H1 (cell line): ENCODE measurements at regions not wholly inside any gene's neighbourhood (a gene's known extent, or its start where the extent isn't known, plus 50 kb on each side); places are given as distances from the start of the nearest gene placed in this dataset.
A peak's percentile ranks its signal among the peaks of the same experiment; 100 is the strongest.

ENCODE experiments used
- POLR2A ChIP-seq, 2 experiments: IDR thresholded peaks; 1 replicate in 1 of 2; 2 replicates in 1 of 2; pipeline ENCODE4 v1.6.1; 2011; ENCODE audit warnings: low read depth in 2 of 2, low read length in 2 of 2, mild to moderate bottlenecking in 2 of 2; ENCODE audit errors: control extremely low read depth in 1 of 2
- RAD21 ChIP-seq, 2 experiments: IDR thresholded peaks in 1 of 2; conservative IDR thresholded peaks in 1 of 2; 2 replicates each; pipeline ENCODE4 v1.6.1; 2011; ENCODE audit warnings: low read depth in 2 of 2, low read length in 2 of 2, improper control_type of control experiment in 1 of 2, inconsistent platforms in 1 of 2, mild to moderate bottlenecking in 1 of 2, moderate library complexity in 1 of 2
- SIN3A ChIP-seq, 2 experiments: IDR thresholded peaks in 1 of 2; conservative IDR thresholded peaks in 1 of 2; 2 replicates each; pipeline ENCODE4 v1.6.1; 2011 to 2012; ENCODE audit warnings: low read length in 2 of 2, improper control_type of control experiment in 1 of 2, low read depth in 1 of 2, mild to moderate bottlenecking in 1 of 2
- TF ChIP-seq, protein P1 (sequence below): IDR thresholded peaks from 2 replicates; pipeline ENCODE4 v1.6.1; 2012; ENCODE audit warnings: inconsistent platforms
- TF ChIP-seq, protein P2 (sequence below), 3 experiments: IDR thresholded peaks; 1 replicate in 2 of 3; 2 replicates in 1 of 3; pipeline versions ENCODE4 v1.5.1 to v1.6.1; 2011; ENCODE audit warnings: low read length in 3 of 3, mild to moderate bottlenecking in 3 of 3, inconsistent platforms in 2 of 3, low read depth in 1 of 3, moderate library complexity in 1 of 3; ENCODE audit not compliant: insufficient read depth in 1 of 3; ENCODE audit errors: control extremely low read depth in 1 of 3

DNA sequence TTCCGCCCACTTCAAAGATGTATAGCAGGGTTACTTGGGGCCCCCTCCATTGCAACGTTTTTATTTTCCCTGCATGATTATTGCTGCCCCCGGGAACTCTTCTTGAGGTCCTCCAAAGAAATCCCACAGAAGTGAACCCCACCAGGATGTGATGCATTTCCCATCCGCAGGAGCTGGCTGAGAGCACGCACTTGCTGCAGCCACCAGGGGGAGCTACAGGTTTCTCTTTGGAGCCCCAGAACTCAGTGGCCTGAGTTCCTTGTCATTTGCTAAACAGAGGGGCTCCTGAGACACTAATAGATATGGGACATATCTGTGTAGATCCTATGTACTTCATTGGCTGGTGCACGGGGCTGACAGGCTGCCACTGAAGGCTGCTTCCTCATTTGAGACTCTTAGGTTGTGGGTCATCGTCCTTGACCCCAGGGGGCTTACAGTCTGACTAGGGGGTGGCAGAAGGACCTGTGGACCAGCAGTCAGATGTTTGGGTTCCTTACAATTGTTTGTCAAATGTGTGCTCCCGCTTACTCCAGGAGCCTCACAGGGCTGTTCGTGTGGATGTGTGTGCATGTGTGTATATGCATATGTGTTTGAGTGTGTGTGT is 52.3 kb upstream of the ENO4 start:
- TF ChIP-seq POLR2A (IDR thresholded peaks at IDR 0.05; ENCODE audit: control extremely low read depth in 1 of 2, low read depth in 2 of 2, low read length in 2 of 2): no peak
- no peak for TF ChIP-seq SIN3A (conservative IDR thresholded peaks at IDR 0.05 in 1 of 2, IDR thresholded peaks at IDR 0.05 in 1 of 2; ENCODE audit: low read depth in 1 of 2, low read length in 2 of 2)
- TF ChIP-seq, protein P1, sequence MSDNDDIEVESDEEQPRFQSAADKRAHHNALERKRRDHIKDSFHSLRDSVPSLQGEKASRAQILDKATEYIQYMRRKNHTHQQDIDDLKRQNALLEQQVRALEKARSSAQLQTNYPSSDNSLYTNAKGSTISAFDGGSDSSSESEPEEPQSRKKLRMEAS: no peak
- TF ChIP-seq, protein P2, sequence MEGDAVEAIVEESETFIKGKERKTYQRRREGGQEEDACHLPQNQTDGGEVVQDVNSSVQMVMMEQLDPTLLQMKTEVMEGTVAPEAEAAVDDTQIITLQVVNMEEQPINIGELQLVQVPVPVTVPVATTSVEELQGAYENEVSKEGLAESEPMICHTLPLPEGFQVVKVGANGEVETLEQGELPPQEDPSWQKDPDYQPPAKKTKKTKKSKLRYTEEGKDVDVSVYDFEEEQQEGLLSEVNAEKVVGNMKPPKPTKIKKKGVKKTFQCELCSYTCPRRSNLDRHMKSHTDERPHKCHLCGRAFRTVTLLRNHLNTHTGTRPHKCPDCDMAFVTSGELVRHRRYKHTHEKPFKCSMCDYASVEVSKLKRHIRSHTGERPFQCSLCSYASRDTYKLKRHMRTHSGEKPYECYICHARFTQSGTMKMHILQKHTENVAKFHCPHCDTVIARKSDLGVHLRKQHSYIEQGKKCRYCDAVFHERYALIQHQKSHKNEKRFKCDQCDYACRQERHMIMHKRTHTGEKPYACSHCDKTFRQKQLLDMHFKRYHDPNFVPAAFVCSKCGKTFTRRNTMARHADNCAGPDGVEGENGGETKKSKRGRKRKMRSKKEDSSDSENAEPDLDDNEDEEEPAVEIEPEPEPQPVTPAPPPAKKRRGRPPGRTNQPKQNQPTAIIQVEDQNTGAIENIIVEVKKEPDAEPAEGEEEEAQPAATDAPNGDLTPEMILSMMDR (IDR thresholded peaks at IDR 0.05; ENCODE audit: control extremely low read depth in 1 of 3, insufficient read depth in 1 of 3, low read depth in 1 of 3, low read length in 3 of 3): peak; percentile 91 to 97 (median 93)
- peak; percentile 99 for TF ChIP-seq RAD21 (IDR thresholded peaks at IDR 0.05 in 1 of 2, conservative IDR thresholded peaks at IDR 0.05 in 1 of 2; ENCODE audit: low read depth in 2 of 2, low read length in 2 of 2)
